ENCODE measurements at regions not wholly inside any gene's neighbourhood (a gene's known extent, or its start where the extent isn't known, plus 50 kb on each side); places are given as distances from the start of the nearest gene placed in this dataset.
"Not testable (repeated sequence)": the region's sequence is repeated elsewhere in the genome, so short reads cannot be mapped to it uniquely, and the experiment has no call there.

- H2BK15ac ChIP-seq (ENCODE audit: low read length); FAIRE-seq; H4K5ac ChIP-seq (ENCODE audit: insufficient read length, low read depth, low read length); H3K23me2 ChIP-seq (ENCODE audit: low read depth, low read length); DNase-seq (ENCODE audit: low read depth in 1 of 2, low spot score in 2 of 2); H3K27ac ChIP-seq (ENCODE audit: low read depth, low read length); H3K79me1 ChIP-seq (ENCODE audit: low read depth, low read length); H3K36me3 ChIP-seq (ENCODE audit: control insufficient read depth in 2 of 4, insufficient read depth in 4 of 4, low read length in 3 of 4); H3K4ac ChIP-seq (replicated peaks; ENCODE audit: insufficient read length, low read depth, low read length); H3K4me1 ChIP-seq (replicated peaks in 1 of 4; ENCODE audit: control insufficient read depth in 3 of 4, insufficient read depth in 4 of 4, low read length in 3 of 4); H2AFZ ChIP-seq (ENCODE audit: low read length); H3K4me3 ChIP-seq (ENCODE audit: extremely low read depth in 1 of 4, insufficient read depth in 2 of 4, low read depth in 3 of 4, low read length in 4 of 4); POLR2A ChIA-PET (ENCODE audit: partially characterized antibody); H4K8ac ChIP-seq (ENCODE audit: extremely low read depth, insufficient read depth, low read length); H2BK12ac ChIP-seq (ENCODE audit: low read depth, low read length); H3K14ac ChIP-seq (ENCODE audit: insufficient read length); CTCF ChIA-PET (ENCODE audit: partially characterized antibody); H3K18ac ChIP-seq (ENCODE audit: extremely low read depth, low read length); H3K23ac ChIP-seq (ENCODE audit: insufficient read length); H3K9ac ChIP-seq (replicated peaks in 1 of 4; ENCODE audit: extremely low read depth in 1 of 4, low read depth in 3 of 4, low read length in 3 of 4); H2AK5ac ChIP-seq (ENCODE audit: low read depth, low read length); H3K27me3 ChIP-seq (replicated peaks in 1 of 4; ENCODE audit: control insufficient read depth in 3 of 4, extremely low read depth in 1 of 4, insufficient read depth in 3 of 4, low read length in 3 of 4); H2BK20ac ChIP-seq (ENCODE audit: low read length); H4K91ac ChIP-seq (replicated peaks; ENCODE audit: insufficient read length, low read length); H3K79me2 ChIP-seq (ENCODE audit: control insufficient read depth in 1 of 2, insufficient read depth in 2 of 2, low read length in 2 of 2); H3K56ac ChIP-seq (replicated peaks; ENCODE audit: insufficient read length, low read depth, low read length); H4K20me1 ChIP-seq (replicated peaks in 1 of 2; ENCODE audit: control insufficient read depth in 1 of 2, insufficient read depth in 2 of 2, low read length in 2 of 2); H2BK5ac ChIP-seq (ENCODE audit: low read depth, low read length); H2BK120ac ChIP-seq (replicated peaks; ENCODE audit: low read depth, low read length); H3K4me2 ChIP-seq (ENCODE audit: insufficient read depth in 1 of 2, low read depth in 2 of 2, low read length in 2 of 2): not testable (repeated sequence)
- 94% methylated on average over 31 of the region's 38 CpGs; no CpG with 5 or more reads in 1 of the 2 experiments for WGBS, 2 experiments (ENCODE audit: extremely low coverage in 1 of 2, insufficient coverage in 1 of 2, insufficient read length in 1 of 2, insufficient replicate concordance in 2 of 2, low coverage in 1 of 2, low lambda C conversion rate in 2 of 2, missing lambda C conversion rate in 1 of 2)
- H3K9me3 ChIP-seq (ENCODE audit: insufficient read depth in 2 of 2, low read depth in 1 of 2, low read length in 1 of 2) = peaks cover 17 to 40% of the 10 kb centered on the region in 2 experiments
Observed at GRCh38 chr6:168380166-168380955, 60.6 kb upstream of the SMOC2 start.
